Hematopoietic multipotent progenitor cell treated with erythropoietin and hydrocortisone succinate and interleukin-3 and kit ligand, for 6 days (in vitro differentiated cells): ENCODE measurements at regions not wholly inside any gene's neighbourhood (a gene's known extent, or its start where the extent isn't known, plus 50 kb on each side); places are given as distances from the start of the nearest gene placed in this dataset.
"Not testable (repeated sequence)": the region's sequence is repeated elsewhere in the genome, so short reads cannot be mapped to it uniquely, and the experiment has no call there.

Source experiments
- DNase-seq: peaks from one replicate; pipeline ENCODE4 v3.0.0-alpha.2; 2015

- DNase-seq = no peak
Measured at GRCh38 chr7:106448346-106448991, 163.7 kb upstream of the NAMPT start.

DNA sequence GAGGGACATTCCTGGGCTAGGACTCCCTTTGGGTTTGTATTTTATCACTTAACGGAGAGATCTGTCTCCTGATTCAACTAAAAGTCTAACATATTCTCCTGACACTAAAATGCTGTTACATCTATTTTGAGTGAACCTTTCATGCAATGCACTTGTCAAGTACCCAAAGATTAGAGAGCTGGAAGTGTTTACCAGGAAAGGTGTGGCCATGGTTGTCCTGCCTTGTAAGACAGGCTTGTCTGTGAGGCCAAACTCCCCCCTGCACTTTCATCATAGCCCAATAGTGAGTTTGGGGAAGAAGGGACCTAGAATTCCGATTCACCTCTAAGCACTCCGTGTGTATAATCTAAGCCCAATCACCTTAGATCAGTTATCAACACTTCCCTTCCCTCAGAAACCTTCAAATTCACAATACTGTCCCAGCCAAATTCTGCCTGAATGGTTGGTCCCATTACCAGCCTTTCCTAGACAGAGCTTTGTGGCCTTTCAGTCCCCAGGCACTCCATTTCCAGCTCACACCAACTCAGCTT is 162.6 kb upstream of the NAMPT start:
- no peak for DNase-seq

GRCh38 chr7:106445366-106445765 is 160.6 kb upstream of the NAMPT start:
- DNase-seq = not testable (repeated sequence)

DNA sequence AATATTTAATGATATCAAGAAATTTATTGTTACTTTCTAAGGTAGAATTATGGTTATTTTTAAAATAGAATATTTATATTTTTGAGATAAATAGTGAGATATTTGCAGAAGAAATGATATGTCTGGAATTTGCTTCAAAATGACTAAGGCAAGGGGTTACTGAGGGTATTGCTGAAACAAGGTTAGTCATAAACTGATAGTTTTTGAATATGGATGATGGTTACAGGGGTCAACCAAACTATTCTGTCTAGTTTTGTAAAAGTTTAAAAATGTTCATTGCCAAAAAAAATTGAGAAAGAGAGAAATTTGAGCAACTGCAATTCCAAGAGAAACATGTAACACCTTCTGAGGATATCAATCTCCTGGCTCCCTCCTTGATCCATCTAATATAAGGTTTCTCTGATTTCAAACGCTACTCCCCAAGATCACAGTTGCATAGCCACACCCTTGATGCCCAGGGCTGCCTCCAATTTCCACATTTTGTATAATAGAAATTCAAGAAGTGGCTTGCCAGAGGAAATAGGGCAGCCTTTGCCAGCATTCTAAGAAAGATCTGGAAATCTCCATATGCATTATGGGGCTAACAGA is 159.4 kb upstream of the NAMPT start:
- no peak for DNase-seq

GRCh38 chr7:106443156-106443555 is 158.4 kb upstream of the NAMPT start:
- no peak for DNase-seq

GRCh38 chr7:106442476-106442875 is 157.7 kb upstream of the NAMPT start:
- DNase-seq = no peak

GRCh38 chr7:106441343-106441742 is 156.6 kb upstream of the NAMPT start:
- not testable (repeated sequence) for DNase-seq

- DNase-seq = not testable (repeated sequence)
Measured at GRCh38 chr7:106436933-106437332, 152.2 kb upstream of the NAMPT start.

- no peak for DNase-seq
Measured at GRCh38 chr7:106433377-106433776, 148.6 kb upstream of the NAMPT start.

- no peak for DNase-seq
Measured at GRCh38 chr7:106430535-106431455, 146.0 kb upstream of the NAMPT start.

DNA sequence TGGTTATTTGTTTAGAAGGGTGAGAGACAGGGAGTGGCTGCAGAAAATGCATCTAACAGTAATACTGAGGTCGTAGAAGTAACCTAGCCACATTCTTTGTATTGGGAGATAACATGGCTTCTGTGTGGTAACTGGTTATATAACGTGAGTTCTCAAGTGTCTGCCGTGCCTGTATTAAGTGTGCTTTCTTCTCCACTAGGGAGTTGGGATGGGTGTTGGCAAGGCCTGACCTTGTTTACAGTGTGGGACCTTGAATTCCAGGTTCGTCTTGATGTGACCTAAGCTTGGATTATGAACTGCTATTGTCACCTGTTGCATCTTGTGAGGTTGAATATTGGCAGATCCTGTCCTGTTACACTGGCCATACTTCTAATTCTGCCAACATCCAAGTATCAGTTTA is 145.3 kb upstream of the NAMPT start:
- DNase-seq = no peak

- DNase-seq = no peak
Measured at GRCh38 chr7:106426803-106427202, 142.0 kb upstream of the NAMPT start.

DNA sequence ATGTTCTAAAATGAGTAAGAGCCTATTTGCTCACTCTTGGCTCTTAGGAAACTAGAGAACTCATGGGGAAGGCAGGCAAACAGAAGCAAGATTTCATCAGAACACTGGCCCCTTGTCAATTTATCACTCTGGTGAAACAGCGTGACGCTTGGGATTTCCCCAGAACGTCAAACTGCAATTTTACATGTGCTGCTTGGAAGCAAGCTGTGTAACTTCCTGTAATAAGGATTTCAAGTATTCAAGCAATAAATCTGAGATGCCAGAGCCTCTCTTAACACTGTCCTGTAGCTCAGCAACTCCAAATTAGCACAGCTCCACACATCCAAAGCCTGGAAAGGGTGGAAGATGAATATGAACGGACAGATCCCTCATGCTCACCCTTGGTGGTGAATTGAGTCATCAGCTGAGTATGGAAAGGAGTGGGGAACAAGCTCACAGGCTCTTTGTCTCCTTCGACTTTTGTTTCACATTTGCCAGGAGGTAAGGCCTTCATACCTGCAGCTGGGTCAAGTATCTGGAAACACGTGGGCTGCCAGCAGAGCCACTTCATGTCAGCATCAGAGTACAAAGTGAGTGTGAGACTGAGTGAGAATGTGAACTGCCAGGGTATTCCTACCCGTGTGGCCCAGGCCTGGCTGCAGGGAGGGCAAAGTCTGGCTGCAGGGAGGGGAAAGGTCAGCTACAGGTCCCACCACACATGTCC is 140.4 kb upstream of the NAMPT start:
- DNase-seq = peak; percentile 73

DNA sequence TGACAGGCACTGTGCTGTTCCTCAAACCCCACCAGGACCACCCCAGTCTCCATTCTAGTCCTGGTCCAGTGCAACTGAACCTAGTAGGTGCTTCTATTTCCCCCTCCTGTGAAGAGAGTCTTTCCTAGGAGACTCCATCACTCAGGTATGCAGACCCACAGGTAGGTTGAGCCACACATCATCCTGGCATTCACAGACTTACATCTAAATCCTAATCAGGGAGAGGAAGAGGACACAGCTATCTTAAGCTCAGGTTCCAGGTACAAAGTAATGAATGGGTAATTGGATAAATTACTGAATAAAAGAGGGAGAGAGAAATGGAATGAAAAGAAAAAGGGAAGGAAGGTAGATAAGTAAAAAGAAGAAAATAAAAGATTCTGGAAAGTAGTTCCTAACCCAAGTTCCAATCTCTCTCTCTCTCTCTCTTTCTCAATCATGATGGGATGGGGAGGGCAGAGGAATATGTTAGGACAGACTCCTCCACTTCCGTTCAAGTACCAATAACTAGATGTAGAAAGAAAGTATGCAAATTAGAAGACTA is 139.8 kb upstream of the NAMPT start:
- DNase-seq = no peak

DNA sequence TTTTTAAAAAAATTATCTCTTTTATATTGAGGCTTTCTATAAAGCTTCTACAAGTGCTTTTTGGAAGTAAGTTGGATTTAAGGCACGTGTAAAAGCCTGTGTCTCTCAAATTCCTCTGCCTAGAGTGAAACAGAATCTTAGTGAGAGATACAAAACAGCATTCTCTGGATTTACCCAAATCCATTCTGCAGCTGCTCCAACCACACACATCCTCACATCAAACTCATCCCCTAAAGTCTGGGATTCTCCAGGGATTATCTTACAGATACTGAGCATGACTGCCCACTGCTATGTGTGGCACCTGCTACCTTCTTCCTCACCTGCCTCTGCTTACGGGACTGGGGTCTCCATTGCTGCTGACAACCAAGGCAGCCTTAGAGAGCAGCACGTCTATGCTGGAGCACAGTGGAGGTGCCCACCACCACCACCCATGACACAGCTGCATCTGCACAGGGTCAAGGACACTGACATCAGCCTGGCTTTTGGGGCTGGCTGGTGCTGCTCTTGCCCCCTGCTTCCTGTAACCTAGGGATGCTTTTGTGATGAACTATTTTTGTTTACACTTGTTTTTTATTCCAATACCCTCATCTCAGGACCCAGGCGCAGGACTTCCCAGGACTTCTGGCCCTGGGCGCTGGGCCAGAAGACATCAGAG is 139.2 kb upstream of the NAMPT start:
- no peak for DNase-seq

- DNase-seq = no peak
Measured at GRCh38 chr7:106423111-106423510, 138.3 kb upstream of the NAMPT start.

DNA sequence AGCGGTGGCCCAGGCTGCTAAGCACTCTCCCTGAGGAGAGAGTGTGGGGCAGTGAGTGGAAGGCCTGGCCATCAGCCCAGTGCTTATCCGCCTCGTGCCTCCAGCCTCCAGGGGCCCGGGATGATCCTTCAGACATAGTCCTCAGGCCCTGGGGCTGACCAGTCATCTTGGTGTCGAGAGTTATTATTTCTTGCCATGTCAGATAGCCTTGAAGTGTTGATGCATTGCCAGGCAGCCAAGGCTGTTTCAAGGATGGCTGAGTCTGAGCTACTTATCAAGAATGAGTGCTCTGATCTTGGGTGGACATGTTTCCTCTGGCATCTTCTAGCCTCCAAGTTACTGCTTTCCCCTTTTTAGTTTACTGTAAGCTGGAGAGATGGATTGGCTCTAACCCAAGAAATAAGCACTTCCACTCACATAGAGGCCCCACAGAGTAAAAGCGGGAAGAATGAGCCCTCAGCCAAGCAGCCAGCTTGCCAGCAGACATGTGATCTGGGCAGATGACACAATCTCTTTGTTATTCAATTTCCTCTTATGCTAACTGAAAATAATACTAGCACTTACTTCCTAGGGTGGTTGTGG is 136.5 kb upstream of the NAMPT start:
- peak; percentile 62 for DNase-seq

- DNase-seq = no peak
Measured at GRCh38 chr7:106420736-106421135, 136.0 kb upstream of the NAMPT start.

GRCh38 chr7:106420210-106420609 is 135.4 kb upstream of the NAMPT start:
- no peak for DNase-seq

GRCh38 chr7:106419455-106420182 is 134.8 kb upstream of the NAMPT start:
- DNase-seq = no peak

GRCh38 chr7:106418526-106418925 is 133.7 kb upstream of the NAMPT start:
- DNase-seq = no peak
